ENCODE measurements at regions not wholly inside any gene's neighbourhood (a gene's known extent, or its start where the extent isn't known, plus 50 kb on each side); places are given as distances from the start of the nearest gene placed in this dataset.

- TF ChIP-seq CTCF (IDR thresholded peaks at IDR 0.05; ENCODE audit: low read depth, low read length): no peak
- no peak overlapping the region for H3K4me3 ChIP-seq (replicated peaks in 1 of 2; ENCODE audit: low read depth in 2 of 2, low read length in 2 of 2)
- no peak for DNase-seq (ENCODE audit: low read depth in 2 of 2)
Observed at GRCh38 chr6:14987490-14987889, 258.4 kb upstream of the JARID2 start.

GRCh38 chr6:14992382-14992781 lies 253.5 kb upstream of the JARID2 start:
- TF ChIP-seq CTCF (IDR thresholded peaks at IDR 0.05; ENCODE audit: low read depth, low read length): no peak
- H3K4me3 ChIP-seq (replicated peaks in 1 of 2; ENCODE audit: low read depth in 2 of 2, low read length in 2 of 2): no peak overlapping the region
- DNase-seq (ENCODE audit: low read depth in 2 of 2): no peak

GRCh38 chr6:14995208-14995607 lies 250.7 kb upstream of the JARID2 start:
- DNase-seq (ENCODE audit: low read depth in 2 of 2): no peak
- H3K4me3 ChIP-seq (replicated peaks in 1 of 2; ENCODE audit: low read depth in 2 of 2, low read length in 2 of 2): no peak overlapping the region
- no peak for TF ChIP-seq CTCF (IDR thresholded peaks at IDR 0.05; ENCODE audit: low read depth, low read length)

GRCh38 chr6:14995966-14996602 lies 249.8 kb upstream of the JARID2 start:
- TF ChIP-seq CTCF (IDR thresholded peaks at IDR 0.05; ENCODE audit: low read depth, low read length): no peak
- no peak for DNase-seq (ENCODE audit: low read depth in 2 of 2)
- H3K4me3 ChIP-seq (replicated peaks in 1 of 2; ENCODE audit: low read depth in 2 of 2, low read length in 2 of 2): no peak overlapping the region

- DNase-seq (ENCODE audit: low read depth in 2 of 2): no peak
- no peak for TF ChIP-seq CTCF (IDR thresholded peaks at IDR 0.05; ENCODE audit: low read depth, low read length)
- H3K4me3 ChIP-seq (replicated peaks in 1 of 2; ENCODE audit: low read depth in 2 of 2, low read length in 2 of 2): no peak overlapping the region
Observed at GRCh38 chr6:14996892-14997291, 249.0 kb upstream of the JARID2 start.

- TF ChIP-seq CTCF (IDR thresholded peaks at IDR 0.05; ENCODE audit: low read depth, low read length): no peak
- no peak for DNase-seq (ENCODE audit: low read depth in 2 of 2)
- no peak overlapping the region for H3K4me3 ChIP-seq (replicated peaks in 1 of 2; ENCODE audit: low read depth in 2 of 2, low read length in 2 of 2)
Observed at GRCh38 chr6:14997507-14997906, 248.4 kb upstream of the JARID2 start.

- no peak overlapping the region for H3K4me3 ChIP-seq (replicated peaks in 1 of 2; ENCODE audit: low read depth in 2 of 2, low read length in 2 of 2)
- no peak for DNase-seq (ENCODE audit: low read depth in 2 of 2)
- TF ChIP-seq CTCF (IDR thresholded peaks at IDR 0.05; ENCODE audit: low read depth, low read length): no peak
Observed at GRCh38 chr6:14999106-14999505, 246.8 kb upstream of the JARID2 start.
